Subcutaneous abdominal adipose tissue (tissue), 5 donors: ENCODE measurements at regions not wholly inside any gene's neighbourhood (a gene's known extent, or its start where the extent isn't known, plus 50 kb on each side); places are given as distances from the start of the nearest gene placed in this dataset.

Experiments used
- H3K27ac ChIP-seq: one replicate; pipeline ENCODE4 v1.7.0; 2013; ENCODE audit warnings: low read depth, mild to moderate bottlenecking, inconsistent platforms, low read length, moderate library complexity
- H3K27me3 ChIP-seq, 5 donors: one replicate each; pipeline ENCODE4 v1.7.0; 2013; ENCODE audit warnings: low read length in 5 of 5, inconsistent platforms in 1 of 5; ENCODE audit not compliant: control insufficient read depth in 5 of 5, insufficient read depth in 4 of 5
- H3K36me3 ChIP-seq, 5 donors: one replicate each; pipeline ENCODE4 v1.7.0; 2013; ENCODE audit warnings: low read length in 5 of 5; ENCODE audit not compliant: control insufficient read depth in 5 of 5, insufficient read depth in 5 of 5
- H3K4me1 ChIP-seq, 5 donors: one replicate each; pipeline ENCODE4 v1.7.0; 2013; ENCODE audit warnings: low read length in 5 of 5, mild to moderate bottlenecking in 3 of 5, moderate library complexity in 1 of 5; ENCODE audit not compliant: control insufficient read depth in 5 of 5, insufficient read depth in 5 of 5
- H3K4me3 ChIP-seq, 5 donors: one replicate each; pipeline ENCODE4 v1.7.0; 2013; ENCODE audit warnings: low read length in 5 of 5, low read depth in 1 of 5
- H3K9ac ChIP-seq, 5 donors: one replicate each; pipeline ENCODE4 v1.7.0; 2013; ENCODE audit warnings: low read length in 5 of 5, mild to moderate bottlenecking in 4 of 5, moderate library complexity in 3 of 5
- H3K9me3 ChIP-seq, 5 donors: one replicate each; pipeline ENCODE4 v1.7.0; 2013; ENCODE audit warnings: low read length in 5 of 5; ENCODE audit not compliant: control insufficient read depth in 5 of 5
- donor health status: healthy.
- donor health status: healthy.
- donor health status: healthy.
- donor health status: healthy.
- donor health status: healthy.

DNA sequence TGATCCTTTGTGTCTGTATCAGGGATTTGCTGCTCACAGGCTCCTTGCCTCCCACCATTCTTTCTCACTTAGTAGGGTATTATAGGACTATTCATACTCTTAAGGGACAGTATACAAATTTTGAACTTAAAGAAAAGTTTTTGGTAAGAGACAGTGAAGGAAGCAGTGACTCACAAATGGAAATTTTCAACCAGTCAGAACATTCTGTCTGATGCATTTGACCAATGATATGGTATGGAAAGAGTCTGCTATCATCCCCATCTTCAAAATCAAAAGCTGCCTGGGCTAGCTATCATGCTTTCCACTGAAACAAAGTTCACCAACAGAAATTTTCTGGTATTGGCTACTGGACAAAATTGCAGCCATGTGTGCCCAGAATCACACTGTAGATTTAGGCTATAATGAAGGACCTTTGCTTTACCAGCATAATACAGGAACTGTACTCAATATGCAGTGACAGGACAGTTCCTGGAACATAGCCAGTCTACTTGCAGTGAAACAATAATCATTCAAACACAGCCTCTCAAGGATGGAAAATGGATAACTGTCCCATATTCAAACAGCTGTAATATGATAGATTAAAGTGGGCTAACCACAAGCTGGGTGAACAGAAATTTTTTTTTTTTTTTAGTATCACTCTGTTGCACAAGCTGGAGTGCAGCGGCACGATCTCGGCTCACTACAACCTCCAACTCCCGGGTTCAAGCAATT lies 109.0 kb upstream of the ACSL4 start:
- Histone ChIP-seq H3K4me1 (peaks cover 0 to 20% (median 18%) of the 10 kb centered on the region in 5 donors), H3K27me3 (peaks cover 0 to 6% (median 2%) of the 10 kb centered on the region in 5 donors), H3K36me3 (no peaks in the 10 kb centered on the region), H3K9ac (no peak overlapping the region), H3K9me3 (no peaks in the 10 kb centered on the region), H3K4me3 (no peak overlapping the region), H3K27ac (peak overlapping the region; percentile 48)

DNA sequence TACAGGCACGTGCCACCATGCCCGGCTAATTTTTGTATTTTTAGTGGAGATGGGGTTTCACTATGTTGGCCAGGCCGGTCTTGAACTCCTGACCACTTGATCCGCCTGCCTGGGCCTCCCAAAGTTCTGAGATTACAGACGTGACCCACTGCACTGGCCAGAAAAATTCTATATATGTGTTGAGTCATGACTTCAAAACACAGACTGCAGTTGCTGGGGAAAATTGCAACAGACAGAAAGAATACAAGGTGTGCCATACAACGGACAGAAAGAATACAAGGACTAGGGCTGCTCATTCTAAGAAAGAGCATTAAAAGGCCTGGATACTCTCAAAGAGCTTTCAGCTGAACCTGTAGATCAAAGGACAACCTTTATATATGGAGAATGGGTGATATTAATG lies 109.6 kb upstream of the ACSL4 start:
- Histone ChIP-seq H3K9me3 (no peaks in the 10 kb centered on the region), H3K9ac (no peak overlapping the region), H3K4me3 (no peak overlapping the region), H3K27ac (no peak overlapping the region), H3K27me3 (peaks cover 0 to 5% (median 2%) of the 10 kb centered on the region in 5 donors), H3K36me3 (no peaks in the 10 kb centered on the region), H3K4me1 (peaks cover 0 to 25% (median 18%) of the 10 kb centered on the region in 5 donors)

DNA sequence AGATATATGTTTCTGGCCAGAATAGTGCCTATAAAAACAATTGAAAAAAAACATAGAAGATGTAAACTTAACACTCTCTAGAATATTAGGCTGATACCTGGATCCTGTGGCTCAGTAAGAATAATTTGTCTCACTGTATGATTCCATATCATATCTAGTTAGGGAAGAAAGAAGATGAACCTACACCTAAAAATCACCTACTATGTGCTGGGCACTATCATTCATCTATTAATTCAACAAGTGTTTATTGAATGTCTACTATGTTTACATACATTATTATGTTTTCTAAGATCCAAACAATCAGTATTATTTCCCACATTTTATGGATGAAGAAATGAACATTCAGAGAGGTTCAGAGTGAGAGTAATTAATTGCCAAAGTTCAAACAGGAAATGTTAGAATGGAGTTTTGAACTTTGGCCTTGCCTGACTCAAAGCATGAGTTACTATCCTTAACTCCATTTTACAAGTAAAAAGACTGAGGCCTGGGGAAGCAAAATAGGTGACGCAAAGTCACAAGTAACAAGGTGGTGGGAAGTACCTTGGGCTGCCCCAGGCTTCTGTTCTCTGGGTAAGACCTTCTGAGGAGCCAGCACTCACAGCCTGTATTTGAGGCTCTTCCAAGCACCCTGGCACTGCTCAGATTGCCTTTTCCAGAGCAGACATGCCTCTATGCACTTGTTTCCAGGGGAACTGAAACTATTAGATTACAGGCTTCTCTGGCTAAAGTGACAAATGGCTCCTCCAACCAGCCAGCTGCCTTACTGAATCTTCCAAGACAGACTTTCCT lies 111.1 kb upstream of the ACSL4 start:
- Histone ChIP-seq H3K4me1 (peaks cover 3 to 36% (median 31%) of the 10 kb centered on the region in 5 donors), H3K27ac (peak overlapping the region; percentile 64)

DNA sequence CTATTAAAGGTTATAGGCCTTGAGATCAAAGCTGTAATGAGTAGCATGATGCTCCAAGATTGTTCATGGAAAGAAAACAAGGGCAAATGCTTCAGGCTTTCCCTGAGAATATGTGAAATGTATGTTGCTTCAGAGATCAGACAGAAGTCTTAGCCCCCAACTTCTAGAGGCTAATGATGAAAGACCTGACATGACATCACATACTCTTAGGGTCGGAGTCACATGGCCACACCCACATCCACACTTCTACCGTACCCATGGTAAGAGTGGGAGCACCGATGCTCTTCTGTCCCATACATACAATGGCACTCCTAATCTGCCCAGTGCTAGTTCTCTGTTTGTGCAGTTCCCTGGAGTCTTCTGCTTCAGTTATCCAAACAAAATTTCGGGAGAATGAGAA lies 111.9 kb upstream of the ACSL4 start:
- Histone ChIP-seq H3K9ac (no peak overlapping the region), H3K27ac (peak overlapping the region; percentile 64), H3K4me1 (peaks cover 3 to 31% (median 30%) of the 10 kb centered on the region in 5 donors)

More for the DNA sequence above, 111.1 kb upstream of the ACSL4 start:
- H3K36me3 ChIP-seq = no peaks in the 10 kb centered on the region
- H3K9me3 ChIP-seq = no peaks in the 10 kb centered on the region
- no peak overlapping the region for H3K4me3 ChIP-seq
- H3K9ac ChIP-seq = peak overlapping the region in 1 of 5 donors; percentile 5
- H3K27me3 ChIP-seq = peaks cover 0 to 4% (median 2%) of the 10 kb centered on the region in 5 donors

DNA sequence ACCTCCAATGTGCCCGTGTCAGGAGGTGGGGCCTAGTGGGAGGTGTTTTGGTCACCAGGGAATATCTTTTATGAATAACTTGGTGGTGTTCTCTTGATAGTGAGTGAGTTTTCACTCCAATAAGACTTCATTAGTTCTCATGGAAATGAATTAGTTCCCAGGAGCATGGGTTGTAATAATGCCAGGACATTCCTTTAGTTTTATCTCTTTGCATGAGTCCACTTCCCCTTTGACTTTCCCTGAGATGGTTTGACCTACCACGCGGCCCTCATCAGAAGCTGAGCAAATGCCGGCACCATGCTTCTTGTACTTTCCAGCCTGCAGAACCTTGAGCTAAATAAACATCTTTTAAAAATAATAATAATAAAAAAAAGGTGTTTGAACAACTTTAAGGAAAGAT lies 112.9 kb upstream of the ACSL4 start:
- Histone ChIP-seq H3K9me3 (no peaks in the 10 kb centered on the region), H3K27me3 (peaks cover 0 to 4% (median 2%) of the 10 kb centered on the region in 5 donors), H3K9ac (no peak overlapping the region), H3K4me1 (peaks cover 3 to 24% (median 21%) of the 10 kb centered on the region in 5 donors), H3K27ac (peak overlapping the region; percentile 64), H3K36me3 (no peaks in the 10 kb centered on the region), H3K4me3 (no peak overlapping the region)

More for the DNA sequence above, 111.9 kb upstream of the ACSL4 start:
- H3K4me3 ChIP-seq = no peak overlapping the region
- peaks cover 0 to 4% (median 2%) of the 10 kb centered on the region in 5 donors for H3K27me3 ChIP-seq
- no peaks in the 10 kb centered on the region for H3K36me3 ChIP-seq
- H3K9me3 ChIP-seq = no peaks in the 10 kb centered on the region

DNA sequence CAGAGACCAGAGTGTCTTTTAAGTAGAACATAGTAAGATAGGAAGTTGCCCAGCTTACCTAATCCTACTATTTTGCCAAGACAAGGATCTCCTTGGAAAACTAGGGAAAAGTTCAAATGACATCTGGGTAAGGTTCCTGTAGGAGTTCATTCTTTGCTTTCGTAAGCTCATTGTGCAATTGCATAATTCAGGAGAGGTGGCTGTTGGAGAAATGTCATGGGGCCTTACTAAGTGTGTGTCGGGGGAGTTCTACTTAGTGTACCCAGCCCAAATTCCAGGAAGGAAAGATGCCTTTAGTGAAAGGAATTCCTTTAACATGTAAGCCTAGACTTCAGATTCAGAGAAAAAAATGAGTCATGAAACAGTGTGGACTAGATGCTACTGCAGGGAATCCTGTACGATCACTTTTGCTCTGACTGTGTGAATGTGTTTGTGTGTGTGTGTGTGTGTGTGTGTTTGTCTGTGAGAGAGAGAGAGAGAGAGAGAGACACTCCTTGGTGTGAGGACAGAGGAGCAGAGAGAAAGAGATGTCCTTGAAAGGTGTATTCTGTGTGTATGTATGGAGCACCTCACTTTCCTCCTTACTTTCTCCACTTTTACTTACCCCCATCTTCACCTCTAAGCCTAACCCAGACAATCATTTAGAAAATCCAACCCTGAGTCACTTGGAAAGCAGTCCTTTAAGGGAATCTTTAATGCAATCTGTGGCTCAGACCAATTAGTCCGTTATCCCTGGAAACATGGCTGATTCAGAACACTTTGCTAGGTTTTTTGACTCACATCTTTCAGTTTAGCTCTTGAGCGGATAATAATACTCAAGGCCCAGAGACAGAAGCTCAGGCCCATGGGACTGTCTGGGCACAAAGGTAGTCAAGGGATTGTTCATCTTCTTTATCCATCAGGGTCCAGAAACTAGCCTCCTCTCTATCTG lies 114.5 kb upstream of the ACSL4 start:
- H3K4me3 ChIP-seq = no peak overlapping the region
- no peak overlapping the region for H3K9ac ChIP-seq
- peaks cover 0 to 4% (median 2%) of the 10 kb centered on the region in 5 donors for H3K27me3 ChIP-seq
- no peaks in the 10 kb centered on the region for H3K9me3 ChIP-seq
- H3K4me1 ChIP-seq = peaks cover 3 to 21% (median 18%) of the 10 kb centered on the region in 5 donors
- H3K27ac ChIP-seq = peak overlapping the region; percentile 48
- no peaks in the 10 kb centered on the region for H3K36me3 ChIP-seq

DNA sequence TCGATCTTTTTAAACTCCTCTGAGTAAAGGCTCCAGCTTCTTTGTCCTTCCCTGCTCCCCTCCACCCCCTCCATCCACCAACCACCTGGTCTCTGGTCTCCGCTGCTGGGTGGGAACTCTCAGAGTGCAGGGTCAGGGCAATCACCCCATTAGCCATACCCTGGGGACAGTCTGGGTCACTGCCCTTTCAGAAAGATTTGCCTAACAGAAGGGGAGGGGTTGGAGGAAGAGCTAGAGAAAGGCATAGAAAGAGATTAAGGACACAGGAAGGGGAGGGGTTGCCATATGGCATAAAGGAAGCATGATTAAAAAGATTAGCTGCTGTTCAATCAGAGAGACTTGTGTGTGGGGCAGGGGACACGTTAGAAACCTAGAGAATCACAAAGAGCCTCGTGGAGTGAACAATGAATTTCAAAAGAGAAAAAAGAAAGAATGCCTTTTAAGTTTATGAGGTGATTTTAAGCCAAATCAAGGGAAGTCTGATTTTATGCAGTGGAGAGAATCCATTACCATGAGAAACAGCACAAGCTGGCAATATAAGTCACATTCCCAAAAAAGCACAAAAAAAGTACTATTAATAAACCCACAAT lies 115.5 kb upstream of the ACSL4 start:
- no peak overlapping the region for H3K4me3 ChIP-seq
- H3K9me3 ChIP-seq = peaks cover 0 to 4% (median 4%) of the 10 kb centered on the region in 5 donors
- H3K4me1 ChIP-seq = peaks cover 3 to 21% (median 18%) of the 10 kb centered on the region in 5 donors
- H3K27ac ChIP-seq = peak overlapping the region; percentile 48
- H3K27me3 ChIP-seq = peaks cover 0 to 6% (median 2%) of the 10 kb centered on the region in 5 donors
- H3K9ac ChIP-seq = peak overlapping the region in 1 of 5 donors; percentile 48
- no peaks in the 10 kb centered on the region for H3K36me3 ChIP-seq

DNA sequence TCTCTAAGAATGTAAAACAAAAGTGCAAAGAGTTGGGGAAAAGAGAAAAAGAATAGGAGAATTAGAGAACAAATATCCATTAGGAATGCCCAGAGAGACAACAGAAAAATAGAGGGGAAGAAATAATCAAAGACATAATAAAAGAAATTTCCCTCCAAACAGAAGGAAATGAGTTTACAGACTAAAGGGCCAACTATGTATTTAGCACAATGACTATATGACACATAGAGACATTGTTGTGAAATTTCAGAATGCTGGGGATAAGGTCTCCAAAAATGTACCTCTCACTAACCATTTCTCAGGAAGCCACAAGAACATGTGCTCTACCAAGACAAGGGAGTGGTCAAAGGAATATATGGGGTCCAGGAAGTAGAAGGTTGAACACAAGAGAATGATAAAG lies 121.0 kb upstream of the ACSL4 start:
- H3K27ac ChIP-seq = no peak overlapping the region
- peaks cover 0 to 5% (median 3%) of the 10 kb centered on the region in 5 donors for H3K27me3 ChIP-seq
- H3K4me1 ChIP-seq = peaks cover 0 to 10% (median 6%) of the 10 kb centered on the region in 5 donors
- H3K9ac ChIP-seq = no peak overlapping the region
- no peak overlapping the region for H3K4me3 ChIP-seq
- H3K9me3 ChIP-seq = peaks cover 2 to 13% (median 6%) of the 10 kb centered on the region in 5 donors
- H3K36me3 ChIP-seq = no peaks in the 10 kb centered on the region

DNA sequence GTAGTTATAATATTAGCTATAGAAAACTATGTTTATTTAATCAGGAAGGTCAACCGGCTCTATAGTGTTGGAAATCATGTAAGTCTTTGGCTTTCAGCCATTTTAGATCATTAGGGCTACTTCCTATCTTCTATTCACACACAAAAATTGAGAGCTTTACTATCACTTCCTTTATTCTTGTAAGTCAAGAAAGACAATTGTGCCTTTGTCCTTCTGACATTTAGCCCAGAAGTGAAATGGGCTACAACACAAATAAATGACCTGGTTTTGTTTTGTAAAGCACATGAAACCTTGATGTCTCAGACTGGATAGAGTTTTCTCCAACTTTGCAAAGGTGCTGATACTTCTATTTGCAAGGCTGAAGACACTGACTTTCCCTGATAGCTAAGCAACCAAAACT lies 122.4 kb upstream of the ACSL4 start:
- Histone ChIP-seq H3K9me3 (peaks cover 2 to 13% (median 6%) of the 10 kb centered on the region in 5 donors), H3K27ac (peak overlapping the region; percentile 7), H3K36me3 (no peaks in the 10 kb centered on the region), H3K4me1 (peaks cover 0 to 10% (median 6%) of the 10 kb centered on the region in 5 donors), H3K4me3 (no peak overlapping the region), H3K27me3 (peaks cover 0 to 5% (median 3%) of the 10 kb centered on the region in 5 donors), H3K9ac (no peak overlapping the region)
